ENCODE measurements at regions not wholly inside any gene's neighbourhood (a gene's known extent, or its start where the extent isn't known, plus 50 kb on each side); places are given as distances from the start of the nearest gene placed in this dataset.
"Not testable (repeated sequence)": the region's sequence is repeated elsewhere in the genome, so short reads cannot be mapped to it uniquely, and the experiment has no call there.

DNA sequence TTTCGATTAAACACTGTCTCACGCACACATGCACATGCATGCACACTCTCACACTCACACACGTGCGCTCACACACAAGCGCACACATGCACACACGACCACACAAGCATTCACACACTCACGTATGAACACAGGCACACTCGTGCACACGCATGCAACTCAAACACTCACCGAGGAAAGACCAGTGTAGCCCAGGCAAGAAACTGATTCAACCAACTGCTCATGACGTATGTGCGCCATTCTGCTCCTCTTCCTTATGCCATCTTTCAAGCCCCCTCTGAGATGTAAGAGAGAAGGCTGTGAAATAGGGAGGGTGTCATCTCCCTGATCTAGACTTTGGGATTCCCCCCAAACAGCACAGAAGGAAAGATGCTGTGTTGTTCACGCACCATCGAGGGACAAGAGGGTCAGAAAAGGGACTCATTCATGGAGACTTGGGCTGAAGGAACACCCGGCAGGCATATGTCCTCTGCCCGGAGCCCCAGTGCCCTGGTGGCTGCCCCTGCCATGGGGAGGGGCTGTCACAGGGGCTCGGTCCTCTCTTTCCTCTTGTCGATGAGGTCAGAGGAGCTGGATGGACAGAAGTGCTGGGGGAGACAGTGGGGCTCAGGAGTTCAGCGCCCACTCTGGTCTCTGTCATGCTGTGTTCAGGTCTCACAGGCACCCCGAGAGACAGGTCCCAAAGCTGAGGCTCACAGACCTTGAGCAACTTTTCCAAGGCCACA lies 130.1 kb upstream of the SHH start:
- intact Hi-C loops (cut with micrococcal nuclease), result no loop called here
- POLR2A ChIA-PET (ENCODE audit: partially characterized antibody), result no interaction called here
- Histone ChIP-seq H3K9me3 (ENCODE audit: control insufficient read depth in 1 of 2, low read length in 2 of 2) (no peaks in the 10 kb centered on the region), H3K27me3 (ENCODE audit: insufficient read depth, low read length) (no peaks in the 10 kb centered on the region), H3K36me3 (ENCODE audit: insufficient read depth, low read length) (no peaks in the 10 kb centered on the region), H3K4me1 (ENCODE audit: insufficient read depth, low read length) (no peaks in the 10 kb centered on the region), H3K4me3 (ENCODE audit: low read length in 2 of 2) (no peak overlapping the region), H3K27ac (ENCODE audit: low read depth, low read length) (no peak overlapping the region)
- H3K27ac Mint-ChIP-seq, result peak overlapping the region in 1 of 7 donors; percentile 30
- no peaks in the 10 kb centered on the region for H3K36me3 Mint-ChIP-seq
- no peak overlapping the region for H3K4me3 Mint-ChIP-seq
- H3K9me3 Mint-ChIP-seq, result peaks cover 0 to 23% (median 9%) of the 10 kb centered on the region in 8 donors
- DNase-seq, result no peak
- H3K27me3 Mint-ChIP-seq, result peaks cover 8 to 10% of the 10 kb centered on the region in 2 donors
- no peaks in the 10 kb centered on the region for H3K4me1 Mint-ChIP-seq
- CTCF ChIA-PET (ENCODE audit: partially characterized antibody), result no interaction called here

DNA sequence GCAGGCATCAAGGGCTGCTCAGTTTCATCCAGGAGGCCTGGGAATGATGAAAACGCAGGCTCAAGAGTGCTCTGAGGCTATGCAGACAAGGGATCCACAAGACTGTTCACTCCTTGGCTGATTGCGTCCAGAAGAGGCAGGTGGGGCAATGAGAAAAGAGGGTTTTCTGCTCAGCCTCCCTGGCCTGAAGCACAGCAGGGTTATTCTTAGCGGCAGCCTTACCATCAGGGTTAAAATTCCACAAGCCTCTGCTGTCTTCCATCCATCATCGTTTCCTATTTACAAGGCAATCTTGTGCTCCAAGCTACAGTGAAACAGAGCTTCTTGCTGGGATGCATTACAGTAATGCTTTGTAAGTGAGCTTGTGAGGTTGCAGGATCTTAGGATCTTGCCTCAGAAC lies 129.4 kb upstream of the SHH start:
- no peaks in the 10 kb centered on the region for H3K4me1 Mint-ChIP-seq
- no peaks in the 10 kb centered on the region for H3K36me3 Mint-ChIP-seq
- ChIA-PET CTCF (ENCODE audit: partially characterized antibody) (no interaction called here), POLR2A (ENCODE audit: partially characterized antibody) (no interaction called here)
- H3K27ac ChIP-seq (ENCODE audit: low read depth, low read length), result no peak overlapping the region
- peaks cover 0 to 23% (median 10%) of the 10 kb centered on the region in 8 donors for H3K9me3 Mint-ChIP-seq
- no peaks in the 10 kb centered on the region for H3K9me3 ChIP-seq (ENCODE audit: control insufficient read depth in 1 of 2, low read length in 2 of 2)
- peaks cover 8 to 10% of the 10 kb centered on the region in 2 donors for H3K27me3 Mint-ChIP-seq
- H3K27ac Mint-ChIP-seq, result no peak overlapping the region
- no peaks in the 10 kb centered on the region for H3K27me3 ChIP-seq (ENCODE audit: insufficient read depth, low read length)
- no peak overlapping the region for H3K4me3 ChIP-seq (ENCODE audit: low read length in 2 of 2)
- H3K36me3 ChIP-seq (ENCODE audit: insufficient read depth, low read length), result no peaks in the 10 kb centered on the region
- H3K4me1 ChIP-seq (ENCODE audit: insufficient read depth, low read length), result no peaks in the 10 kb centered on the region
- H3K4me3 Mint-ChIP-seq, result no peak overlapping the region
- intact Hi-C loops (cut with micrococcal nuclease), result no loop called here
- no peak for DNase-seq

DNA sequence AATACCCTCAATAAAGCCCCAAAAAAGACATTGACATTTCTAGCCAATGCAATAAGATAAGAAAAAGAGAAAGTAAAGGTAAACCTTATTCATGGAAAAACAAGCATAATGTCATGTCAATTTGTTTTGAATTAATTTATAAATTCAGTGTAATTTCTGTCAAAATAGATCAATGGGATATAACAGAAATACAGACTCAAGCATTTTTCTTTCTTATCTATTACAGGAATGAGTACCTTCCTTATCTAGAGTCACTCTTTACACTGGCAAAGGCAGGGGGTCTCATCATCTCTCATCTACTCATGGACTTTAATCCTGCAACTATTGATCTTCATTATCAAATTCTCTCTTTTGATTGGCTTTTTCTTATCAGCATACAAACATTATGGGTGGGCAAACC lies 127.1 kb upstream of the SHH start:
- Histone ChIP-seq H3K27ac (ENCODE audit: low read depth, low read length) (no peak overlapping the region), H3K36me3 (ENCODE audit: insufficient read depth, low read length) (no peaks in the 10 kb centered on the region), H3K4me3 (ENCODE audit: low read length in 2 of 2) (no peak overlapping the region), H3K4me1 (ENCODE audit: insufficient read depth, low read length) (no peaks in the 10 kb centered on the region), H3K9me3 (ENCODE audit: control insufficient read depth in 1 of 2, low read length in 2 of 2) (no peaks in the 10 kb centered on the region), H3K27me3 (ENCODE audit: insufficient read depth, low read length) (no peaks in the 10 kb centered on the region)
- no peak overlapping the region for H3K27ac Mint-ChIP-seq
- CTCF ChIA-PET (ENCODE audit: partially characterized antibody), result no interaction called here
- H3K4me3 Mint-ChIP-seq, result no peak overlapping the region
- no peak for DNase-seq
- intact Hi-C loops (cut with micrococcal nuclease), result no loop called here
- no peaks in the 10 kb centered on the region for H3K36me3 Mint-ChIP-seq
- peaks cover 8 to 10% of the 10 kb centered on the region in 2 donors for H3K27me3 Mint-ChIP-seq
- POLR2A ChIA-PET (ENCODE audit: partially characterized antibody), result no interaction called here
- peaks cover 0 to 19% (median 9%) of the 10 kb centered on the region in 8 donors for H3K9me3 Mint-ChIP-seq
- H3K4me1 Mint-ChIP-seq, result no peaks in the 10 kb centered on the region

DNA sequence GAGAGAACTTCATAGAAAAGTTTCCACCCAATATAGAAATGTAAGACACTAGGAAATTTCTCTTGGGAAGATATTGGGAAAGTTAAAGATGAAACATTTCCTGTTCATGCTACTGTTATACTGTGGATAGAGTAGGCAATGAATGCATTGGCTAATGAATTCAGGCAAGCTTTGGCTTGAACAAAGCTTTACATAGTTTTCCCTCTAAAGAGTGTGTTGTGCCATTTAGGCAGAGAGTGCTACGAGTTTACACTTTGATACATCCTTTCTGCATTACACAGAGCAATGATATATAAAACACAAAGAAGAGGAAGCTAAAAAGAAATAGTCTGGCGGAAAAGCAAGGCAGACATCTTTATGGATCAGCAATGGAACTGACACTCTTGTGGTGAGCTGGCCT lies 125.9 kb upstream of the SHH start:
- Histone ChIP-seq H3K4me1 (ENCODE audit: insufficient read depth, low read length) (no peaks in the 10 kb centered on the region), H3K27me3 (ENCODE audit: insufficient read depth, low read length) (no peaks in the 10 kb centered on the region), H3K9me3 (ENCODE audit: control insufficient read depth in 1 of 2, low read length in 2 of 2) (no peaks in the 10 kb centered on the region), H3K4me3 (ENCODE audit: low read length in 2 of 2) (no peak overlapping the region), H3K36me3 (ENCODE audit: insufficient read depth, low read length) (no peaks in the 10 kb centered on the region), H3K27ac (ENCODE audit: low read depth, low read length) (no peak overlapping the region)
- POLR2A ChIA-PET (ENCODE audit: partially characterized antibody), result no interaction called here
- Mint-ChIP-seq H3K27me3 (peaks cover 8 to 10% of the 10 kb centered on the region in 2 donors), H3K4me3 (no peak overlapping the region), H3K9me3 (peaks cover 0 to 19% (median 9%) of the 10 kb centered on the region in 8 donors), H3K36me3 (no peaks in the 10 kb centered on the region), H3K27ac (no peak overlapping the region), H3K4me1 (no peaks in the 10 kb centered on the region)
- no peak for DNase-seq
- intact Hi-C loops (cut with micrococcal nuclease), result no loop called here
- CTCF ChIA-PET (ENCODE audit: partially characterized antibody), result no interaction called here

GRCh38 chr7:155935726-155936125 lies 123.5 kb upstream of the SHH start:
- Histone ChIP-seq H3K4me1 (ENCODE audit: insufficient read depth, low read length) (no peaks in the 10 kb centered on the region), H3K27ac (ENCODE audit: low read depth, low read length) (no peak overlapping the region), H3K4me3 (ENCODE audit: low read length in 2 of 2) (no peak overlapping the region), H3K9me3 (ENCODE audit: control insufficient read depth in 1 of 2, low read length in 2 of 2) (no peaks in the 10 kb centered on the region), H3K36me3 (ENCODE audit: insufficient read depth, low read length) (no peaks in the 10 kb centered on the region), H3K27me3 (ENCODE audit: insufficient read depth, low read length) (no peaks in the 10 kb centered on the region)
- no peak for DNase-seq
- POLR2A ChIA-PET (ENCODE audit: partially characterized antibody), result no interaction called here
- H3K9me3 Mint-ChIP-seq, result peaks cover 0 to 19% (median 9%) of the 10 kb centered on the region in 8 donors
- no peaks in the 10 kb centered on the region for H3K4me1 Mint-ChIP-seq
- no peaks in the 10 kb centered on the region for H3K36me3 Mint-ChIP-seq
- H3K27me3 Mint-ChIP-seq, result peaks cover 6 to 10% of the 10 kb centered on the region in 2 donors
- CTCF ChIA-PET (ENCODE audit: partially characterized antibody), result no interaction called here
- no peak overlapping the region for H3K27ac Mint-ChIP-seq
- intact Hi-C loops (cut with micrococcal nuclease), result no loop called here
- no peak overlapping the region for H3K4me3 Mint-ChIP-seq

- CTCF ChIA-PET (ENCODE audit: partially characterized antibody), result no interaction called here
- intact Hi-C loops (cut with micrococcal nuclease), result no loop called here
- H3K27ac Mint-ChIP-seq, result no peak overlapping the region
Observed at GRCh38 chr7:155935005-155935557, 122.8 kb upstream of the SHH start.

GRCh38 chr7:155932324-155932723 lies 120.1 kb upstream of the SHH start:
- H3K36me3 Mint-ChIP-seq; H3K27me3 ChIP-seq (ENCODE audit: insufficient read depth, low read length); H3K27ac Mint-ChIP-seq; intact Hi-C loops (cut with micrococcal nuclease); H3K27ac ChIP-seq (ENCODE audit: low read depth, low read length); CTCF ChIA-PET (ENCODE audit: partially characterized antibody); H3K9me3 Mint-ChIP-seq; H3K4me3 ChIP-seq (ENCODE audit: low read length in 2 of 2); DNase-seq; H3K4me1 ChIP-seq (ENCODE audit: insufficient read depth, low read length); H3K4me1 Mint-ChIP-seq; H3K27me3 Mint-ChIP-seq; H3K4me3 Mint-ChIP-seq; H3K9me3 ChIP-seq (ENCODE audit: control insufficient read depth in 1 of 2, low read length in 2 of 2); POLR2A ChIA-PET (ENCODE audit: partially characterized antibody); H3K36me3 ChIP-seq (ENCODE audit: insufficient read depth, low read length): not testable (repeated sequence)

More at GRCh38 chr7:155935005-155935557, 122.8 kb upstream of the SHH start:
- POLR2A ChIA-PET (ENCODE audit: partially characterized antibody), result no interaction called here
- H3K4me3 Mint-ChIP-seq, result no peak overlapping the region
- Histone ChIP-seq H3K4me3 (ENCODE audit: low read length in 2 of 2) (no peak overlapping the region), H3K9me3 (ENCODE audit: control insufficient read depth in 1 of 2, low read length in 2 of 2) (no peaks in the 10 kb centered on the region), H3K27ac (ENCODE audit: low read depth, low read length) (no peak overlapping the region), H3K27me3 (ENCODE audit: insufficient read depth, low read length) (no peaks in the 10 kb centered on the region), H3K36me3 (ENCODE audit: insufficient read depth, low read length) (no peaks in the 10 kb centered on the region), H3K4me1 (ENCODE audit: insufficient read depth, low read length) (no peaks in the 10 kb centered on the region)
- no peaks in the 10 kb centered on the region for H3K4me1 Mint-ChIP-seq
- no peak for DNase-seq
- H3K36me3 Mint-ChIP-seq, result no peaks in the 10 kb centered on the region
- peaks cover 0 to 15% (median 8%) of the 10 kb centered on the region in 8 donors for H3K9me3 Mint-ChIP-seq
- H3K27me3 Mint-ChIP-seq, result peaks cover 3 to 6% of the 10 kb centered on the region in 2 donors

Data from CD4-positive, alpha-beta memory T cell (primary cell).